ENCODE measurements at regions not wholly inside any gene's neighbourhood (a gene's known extent, or its start where the extent isn't known, plus 50 kb on each side); places are given as distances from the start of the nearest gene placed in this dataset.

DNA sequence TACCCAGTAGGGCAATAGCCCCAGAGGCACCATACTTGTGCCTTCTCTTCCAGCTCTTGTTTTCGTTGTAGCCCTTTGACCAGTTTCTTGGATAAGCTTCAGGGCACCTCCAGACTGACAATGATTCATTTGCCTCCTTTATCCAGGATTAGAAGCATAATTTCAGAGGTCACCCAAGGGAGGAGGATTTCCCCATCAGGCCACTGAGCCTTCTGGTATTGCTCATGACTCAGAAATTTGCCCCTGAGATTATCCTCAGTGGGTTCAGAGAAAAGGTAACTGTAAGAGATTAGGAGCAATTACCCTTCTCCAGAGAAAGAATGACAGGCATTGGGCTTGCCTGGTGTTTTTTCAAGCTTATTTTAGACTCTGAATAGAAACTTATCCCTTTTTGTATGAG, 147.9 kb downstream of the MSX2 start:
- no peak for DNase-seq (ENCODE audit: low read depth)
- TF ChIP-seq, protein P1, sequence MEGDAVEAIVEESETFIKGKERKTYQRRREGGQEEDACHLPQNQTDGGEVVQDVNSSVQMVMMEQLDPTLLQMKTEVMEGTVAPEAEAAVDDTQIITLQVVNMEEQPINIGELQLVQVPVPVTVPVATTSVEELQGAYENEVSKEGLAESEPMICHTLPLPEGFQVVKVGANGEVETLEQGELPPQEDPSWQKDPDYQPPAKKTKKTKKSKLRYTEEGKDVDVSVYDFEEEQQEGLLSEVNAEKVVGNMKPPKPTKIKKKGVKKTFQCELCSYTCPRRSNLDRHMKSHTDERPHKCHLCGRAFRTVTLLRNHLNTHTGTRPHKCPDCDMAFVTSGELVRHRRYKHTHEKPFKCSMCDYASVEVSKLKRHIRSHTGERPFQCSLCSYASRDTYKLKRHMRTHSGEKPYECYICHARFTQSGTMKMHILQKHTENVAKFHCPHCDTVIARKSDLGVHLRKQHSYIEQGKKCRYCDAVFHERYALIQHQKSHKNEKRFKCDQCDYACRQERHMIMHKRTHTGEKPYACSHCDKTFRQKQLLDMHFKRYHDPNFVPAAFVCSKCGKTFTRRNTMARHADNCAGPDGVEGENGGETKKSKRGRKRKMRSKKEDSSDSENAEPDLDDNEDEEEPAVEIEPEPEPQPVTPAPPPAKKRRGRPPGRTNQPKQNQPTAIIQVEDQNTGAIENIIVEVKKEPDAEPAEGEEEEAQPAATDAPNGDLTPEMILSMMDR (IDR thresholded peaks at IDR 0.05; ENCODE audit: insufficient read depth, low read depth, low read length, missing control alignments): no peak
- H3K4me3 ChIP-seq (ENCODE audit: low read length): no peak overlapping the region

DNA sequence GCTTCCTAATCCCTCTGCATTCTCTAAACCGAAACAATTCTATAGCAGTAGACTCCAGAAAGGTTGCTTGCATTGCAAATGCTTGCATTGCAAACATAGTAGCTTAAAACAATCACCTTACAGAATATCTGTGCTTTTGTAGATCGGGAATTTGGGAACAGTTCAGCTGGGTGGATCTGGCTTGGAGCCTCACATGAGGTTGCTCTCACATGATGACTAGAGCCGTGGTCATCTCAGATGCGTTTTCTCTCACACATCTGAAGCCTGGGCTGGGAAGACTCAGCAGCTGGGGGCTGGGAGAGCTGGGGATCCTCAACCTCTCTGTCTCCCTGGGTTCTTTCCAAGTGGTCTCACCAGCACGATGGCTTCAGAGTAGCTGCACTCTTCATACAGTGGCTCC, 127.8 kb downstream of the MSX2 start:
- TF ChIP-seq, protein P1 (IDR thresholded peaks at IDR 0.05; ENCODE audit: insufficient read depth, low read depth, low read length, missing control alignments): no peak
- H3K4me3 ChIP-seq (ENCODE audit: low read length): no peak overlapping the region
- DNase-seq (ENCODE audit: low read depth): no peak

DNA sequence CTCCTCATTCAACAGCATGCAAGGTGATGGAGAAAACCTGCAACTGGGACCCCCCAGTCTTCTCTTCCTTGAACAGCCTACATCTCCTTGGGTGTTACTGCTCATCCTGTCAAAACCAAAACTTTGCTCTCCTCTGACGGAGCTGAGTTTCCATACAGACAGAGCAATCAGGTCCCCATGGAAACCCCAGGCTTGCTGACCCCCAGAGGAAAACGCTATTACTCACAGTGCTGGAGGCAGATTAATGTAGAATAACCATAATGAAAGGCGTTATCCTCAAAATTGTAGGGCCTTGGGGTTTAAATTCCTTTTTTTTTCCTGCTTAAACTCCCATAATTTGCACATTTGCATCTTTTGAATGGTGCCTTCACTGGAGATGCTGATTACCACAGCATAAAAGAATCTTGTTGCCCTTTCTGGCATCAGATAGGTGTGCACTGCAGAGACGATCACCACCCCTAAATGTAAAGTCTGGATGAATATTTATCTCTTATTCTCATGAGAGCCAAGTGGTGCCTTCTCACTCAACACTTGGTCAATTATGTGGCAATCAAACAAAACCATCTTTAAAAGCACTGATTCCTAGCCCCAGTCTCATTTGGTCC, 126.3 kb downstream of the MSX2 start:
- TF ChIP-seq, protein P1 (IDR thresholded peaks at IDR 0.05; ENCODE audit: insufficient read depth, low read depth, low read length, missing control alignments): no peak
- no peak overlapping the region for H3K4me3 ChIP-seq (ENCODE audit: low read length)
- DNase-seq (ENCODE audit: low read depth): no peak

DNA sequence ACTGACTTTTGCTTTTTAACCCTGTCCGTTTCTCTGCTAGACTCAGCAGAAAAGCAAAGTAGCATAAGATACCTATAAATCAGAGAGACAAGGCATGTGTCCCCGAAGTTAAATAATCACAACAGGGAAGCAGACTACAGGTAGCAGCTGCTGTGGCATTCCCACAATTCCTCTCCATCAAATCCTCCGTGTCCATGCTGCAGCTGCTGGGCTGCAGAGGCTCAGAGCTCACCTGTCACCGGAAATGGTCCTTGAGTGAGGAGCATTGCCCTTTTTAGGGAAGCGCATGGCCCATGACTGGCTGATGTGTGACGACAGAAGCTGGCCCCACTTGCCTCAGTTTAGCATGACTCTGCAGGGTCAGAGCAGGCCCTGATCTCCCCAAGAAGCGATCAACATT, 125.0 kb downstream of the MSX2 start:
- TF ChIP-seq, protein P1 (IDR thresholded peaks at IDR 0.05; ENCODE audit: insufficient read depth, low read depth, low read length, missing control alignments): no peak
- H3K4me3 ChIP-seq (ENCODE audit: low read length): no peak overlapping the region
- no peak for DNase-seq (ENCODE audit: low read depth)

DNA sequence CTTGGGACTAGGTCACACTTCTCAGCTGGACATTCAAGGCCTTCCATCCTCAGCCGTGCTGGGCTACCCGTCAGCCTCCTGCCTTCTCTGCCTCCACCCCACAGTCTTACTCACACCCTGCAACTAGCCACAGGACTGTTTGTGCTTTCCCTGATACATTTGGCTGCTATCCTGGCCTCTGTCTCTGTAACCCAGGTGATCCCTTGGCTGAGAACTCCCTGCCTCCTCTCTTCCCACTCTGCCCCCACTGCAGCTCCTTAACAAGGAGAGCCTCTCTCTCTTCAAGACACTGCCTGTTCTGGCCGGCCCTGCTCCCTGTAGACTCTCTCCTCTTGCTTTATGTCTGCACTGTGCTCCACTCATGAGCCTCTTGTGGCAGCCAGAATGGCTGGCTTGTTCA, 120.6 kb downstream of the MSX2 start:
- TF ChIP-seq, protein P1 (IDR thresholded peaks at IDR 0.05; ENCODE audit: insufficient read depth, low read depth, low read length, missing control alignments): no peak
- no peak overlapping the region for H3K4me3 ChIP-seq (ENCODE audit: low read length)
- no peak for DNase-seq (ENCODE audit: low read depth)

DNA sequence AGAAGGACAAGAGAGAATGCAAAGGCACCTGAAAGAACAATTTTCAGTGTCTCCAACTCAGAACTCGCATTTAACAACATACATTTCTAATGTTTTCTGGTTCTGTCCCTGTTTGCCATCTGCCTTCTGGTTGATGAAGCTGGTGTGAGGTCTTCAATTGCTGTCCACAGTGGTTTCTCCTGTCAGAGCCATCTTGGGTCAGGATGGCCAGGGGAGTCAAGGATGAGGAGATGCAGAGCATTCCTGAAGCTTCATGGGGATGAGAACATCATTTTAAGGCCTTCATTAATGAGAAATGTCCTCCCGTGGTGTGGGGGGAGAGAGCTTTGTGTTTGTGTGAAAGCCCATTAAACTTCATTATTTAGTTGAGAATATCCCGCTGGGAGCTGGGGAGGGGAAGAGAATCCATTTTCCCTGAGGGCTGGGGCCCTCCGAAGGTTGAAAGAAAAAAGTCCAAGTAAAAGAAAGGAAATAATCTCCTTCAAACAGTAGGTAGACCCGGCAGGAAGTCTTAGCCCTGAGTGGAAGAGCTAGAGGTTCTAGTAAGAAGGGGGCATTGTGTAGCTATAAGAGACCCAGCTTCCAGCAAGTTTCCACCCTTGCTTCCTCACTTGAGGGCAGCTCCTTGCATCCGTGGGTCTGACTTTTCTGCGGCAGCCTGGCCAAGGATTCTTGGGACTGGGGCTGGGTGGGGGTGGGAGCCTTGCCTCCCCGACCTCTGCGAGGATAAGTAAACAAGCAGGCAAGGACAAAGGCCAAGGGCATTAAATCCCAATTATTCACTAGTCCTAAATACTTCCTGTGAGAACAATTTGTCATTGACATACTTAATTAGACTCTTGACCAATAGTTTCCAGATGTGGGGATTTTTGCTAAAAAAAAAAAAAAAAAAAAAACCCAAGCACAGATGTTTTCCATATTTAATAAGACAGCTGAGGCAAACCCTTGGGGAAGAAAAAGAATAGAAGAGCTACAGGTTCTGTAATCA, 119.2 kb downstream of the MSX2 start:
- H3K4me3 ChIP-seq (ENCODE audit: low read length): no peak overlapping the region
- DNase-seq (ENCODE audit: low read depth): no peak
- TF ChIP-seq, protein P1 (IDR thresholded peaks at IDR 0.05; ENCODE audit: insufficient read depth, low read depth, low read length, missing control alignments): no peak

Measured in epithelial cell of esophagus (primary cell).